HCT116 (cell line): ENCODE measurements at regions not wholly inside any gene's neighbourhood (a gene's known extent, or its start where the extent isn't known, plus 50 kb on each side); places are given as distances from the start of the nearest gene placed in this dataset.

Source experiments
- ATAC-seq: fragments of 200-7000 bp; cut with Tn5 transposase; 2 replicates; pipeline ENCODE4 v1.9.1; 2020; ENCODE audit warnings: mild to moderate bottlenecking, moderate library complexity
- BruUV-seq: library from RNA; stranded (reverse); fragments of 400-500 nt; replicated peaks from 2 replicates; lab custom pipeline; 2021; lab: Mats Ljungman, UMichigan
- CTCF ChIA-PET: fragments of 300-600 bp; sonication (Branson Sonifier 250); formaldehyde crosslinking; loops from one replicate; lab custom pipeline; 2021; ENCODE audit warnings: antibody characterized with exemption; lab: Charles Lee
- POLR2A ChIA-PET: fragments of 300-600, 350-600 bp; sonication (Branson Sonifier 250); formaldehyde crosslinking; loops from one replicate; lab custom pipeline; 2021; ENCODE audit warnings: antibody characterized with exemption; lab: Charles Lee
- RAD21 ChIA-PET, 2 experiments: fragments of 300-600 bp; sonication (Branson Sonifier 250); formaldehyde crosslinking; loops; one replicate each; lab custom pipeline; 2023; ENCODE audit warnings: low total read pairs in 2 of 2; ENCODE audit not compliant: uncharacterized antibody in 2 of 2, unreplicated experiment in 2 of 2, low non-redundant PET in 1 of 2; lab: Charles Lee
- DNase-seq: peaks from one replicate; pipeline ENCODE4 v3.0.0-alpha.2; 2010; ENCODE audit warnings: low read depth, low spot score
- H2AFZ ChIP-seq: fragments of 200-600 bp; shearing (Covaris generic), sonication (generic); 2 replicates; pipeline ENCODE4 v1.6.1; 2017; ENCODE audit warnings: low read depth, mixed run types, mixed read lengths, antibody characterized with exemption, low read length; ENCODE audit not compliant: poor library complexity, severe bottlenecking
- H3K27ac ChIP-seq: 2 replicates; pipeline ENCODE4 v1.5.1; 2012; ENCODE audit warnings: low read depth, low read length
- H3K27me3 ChIP-seq: fragments of 200-600 bp; sonication (generic); 2 replicates; pipeline ENCODE4 v1.6.1; 2016; ENCODE audit warnings: mixed run types, low read length, mixed read lengths; ENCODE audit not compliant: insufficient read depth
- H3K36me3 ChIP-seq, 2 experiments: fragments of 200-500 bp in 1 of 2; fragments of 200-600 bp in 1 of 2; sonication (Bioruptor generic) in 1 of 2; sonication (generic) in 1 of 2; 2 replicates each; pipeline versions ENCODE4 v1.5.1 to v1.6.1; 2014 to 2016; ENCODE audit warnings: low read length in 2 of 2, inconsistent platforms in 1 of 2, mixed read lengths in 1 of 2, mixed run types in 1 of 2; ENCODE audit not compliant: insufficient read depth in 2 of 2, control insufficient read depth in 1 of 2
- H3K4me1 ChIP-seq, 2 experiments: fragments of 200-600 bp in 1 of 2; sonication (generic) in 1 of 2; 2 replicates each; pipeline versions ENCODE4 v1.5.1 to v1.6.1; 2012 to 2017; ENCODE audit warnings: low read length in 2 of 2, inconsistent platforms in 1 of 2, mild to moderate bottlenecking in 1 of 2, mixed read lengths in 1 of 2, mixed run types in 1 of 2, moderate library complexity in 1 of 2; ENCODE audit not compliant: insufficient read depth in 2 of 2, control insufficient read depth in 1 of 2
- H3K4me2 ChIP-seq: fragments of 200-600 bp; sonication (generic); 2 replicates; pipeline ENCODE4 v1.6.1; 2017; ENCODE audit warnings: mixed run types, low read length, mixed read lengths
- H3K4me3 ChIP-seq, 2 experiments: fragments of 200-600 bp in 1 of 2; sonication (generic) in 1 of 2; replicated peaks in 1 of 2; 2 replicates each; pipeline ENCODE4 v1.5.1; 2011 to 2016; ENCODE audit warnings: low read length in 2 of 2, control low read depth in 1 of 2, low read depth in 1 of 2, mild to moderate bottlenecking in 1 of 2, mixed read lengths in 1 of 2, mixed run types in 1 of 2
- H3K79me2 ChIP-seq: fragments of 200-600 bp; sonication (generic); 2 replicates; pipeline ENCODE4 v1.6.1; 2017; ENCODE audit warnings: mild to moderate bottlenecking, mixed run types, low read length, moderate library complexity, mixed read lengths; ENCODE audit not compliant: insufficient read depth
- H3K9ac ChIP-seq: fragments of 200-600 bp; sonication (generic); 2 replicates; pipeline ENCODE4 v1.6.1; 2016; ENCODE audit warnings: low read length, mixed read lengths
- H3K9me2 ChIP-seq: fragments of 200-600 bp; sonication (generic), shearing (Covaris generic); 2 replicates; pipeline ENCODE4 v1.6.1; 2017; ENCODE audit warnings: mixed run types, mild to moderate bottlenecking, moderate library complexity; ENCODE audit not compliant: insufficient read depth
- H3K9me3 ChIP-seq, 2 experiments: fragments of 200-500 bp in 1 of 2; fragments of 200-600 bp in 1 of 2; sonication (Bioruptor generic) in 1 of 2; sonication (generic) in 1 of 2; 2 replicates each; pipeline ENCODE4 v1.6.1; 2014 to 2017; ENCODE audit warnings: low read length in 2 of 2, mixed read lengths in 2 of 2, inconsistent platforms in 1 of 2, low read depth in 1 of 2, mild to moderate bottlenecking in 1 of 2, mixed run types in 1 of 2, moderate library complexity in 1 of 2; ENCODE audit not compliant: control insufficient read depth in 1 of 2, insufficient read depth in 1 of 2
- H4K20me1 ChIP-seq: fragments of 200-600 bp; sonication (generic), shearing (Covaris generic); 2 replicates; pipeline ENCODE4 v1.6.1; 2017; ENCODE audit warnings: mixed run types, mild to moderate bottlenecking, moderate library complexity; ENCODE audit not compliant: insufficient read depth
- CBX3 ChIP-seq: IDR thresholded peaks from 2 replicates; pipeline ENCODE4 v1.6.1; 2012; ENCODE audit warnings: low read depth
- FOSL1 ChIP-seq: IDR thresholded peaks from 2 replicates; pipeline ENCODE4 v1.6.1; 2012; ENCODE audit warnings: low read depth
- JUND ChIP-seq: IDR thresholded peaks from 2 replicates; pipeline ENCODE4 v1.6.1; 2012
- POLR2AphosphoS5 ChIP-seq: IDR thresholded peaks from 2 replicates; pipeline ENCODE4 v1.6.1; 2011; ENCODE audit warnings: mild to moderate bottlenecking, low read depth, low read length, moderate library complexity
- SP1 ChIP-seq: IDR thresholded peaks from 2 replicates; pipeline ENCODE4 v1.6.1; 2012; ENCODE audit warnings: low read depth
- TCF7L2 ChIP-seq: IDR thresholded peaks from 2 replicates; pipeline ENCODE4 v1.7.0; 2011; ENCODE audit warnings: borderline replicate concordance, inconsistent platforms; ENCODE audit not compliant: insufficient read depth, insufficient read length; ENCODE audit errors: extremely low read depth
- ZFX ChIP-seq: fragments of 450-650 bp; IDR thresholded peaks from 2 replicates; pipeline ENCODE4 v1.6.1; 2017
- ZNF274 ChIP-seq: fragments of 200-500 bp; sonication (Bioruptor generic); IDR thresholded peaks from 2 replicates; pipeline ENCODE4 v1.6.1; 2014; ENCODE audit warnings: mild to moderate bottlenecking, low read depth, low read length, inconsistent platforms
- intact Hi-C: fragments of 100-400 bp; cut with micrococcal nuclease; formaldehyde crosslinking; loops from 2 replicates; pipeline ENCODE4 v1.10.0; 2022
- TF ChIP-seq, protein P1 (sequence below): IDR thresholded peaks from 2 replicates; pipeline ENCODE4 v1.6.1; 2012
- TF ChIP-seq, protein P2 (sequence below): IDR thresholded peaks from 2 replicates; pipeline ENCODE4 v1.6.1; 2012; ENCODE audit warnings: low read depth
- TF ChIP-seq, protein P3 (sequence below), 3 experiments: fragments of 200-600 bp in 1 of 3; sonication (generic) in 1 of 3; IDR thresholded peaks in 2 of 3; conservative IDR thresholded peaks in 1 of 3; 2 replicates each; pipeline ENCODE4 v1.5.1; 2012 to 2017; ENCODE audit warnings: low read depth in 2 of 3, low read length in 2 of 3, antibody characterized with exemption in 1 of 3, borderline replicate concordance in 1 of 3, control low read depth in 1 of 3, mild to moderate bottlenecking in 1 of 3, mixed read lengths in 1 of 3, mixed run types in 1 of 3, moderate library complexity in 1 of 3; ENCODE audit not compliant: insufficient read depth in 1 of 3

DNA sequence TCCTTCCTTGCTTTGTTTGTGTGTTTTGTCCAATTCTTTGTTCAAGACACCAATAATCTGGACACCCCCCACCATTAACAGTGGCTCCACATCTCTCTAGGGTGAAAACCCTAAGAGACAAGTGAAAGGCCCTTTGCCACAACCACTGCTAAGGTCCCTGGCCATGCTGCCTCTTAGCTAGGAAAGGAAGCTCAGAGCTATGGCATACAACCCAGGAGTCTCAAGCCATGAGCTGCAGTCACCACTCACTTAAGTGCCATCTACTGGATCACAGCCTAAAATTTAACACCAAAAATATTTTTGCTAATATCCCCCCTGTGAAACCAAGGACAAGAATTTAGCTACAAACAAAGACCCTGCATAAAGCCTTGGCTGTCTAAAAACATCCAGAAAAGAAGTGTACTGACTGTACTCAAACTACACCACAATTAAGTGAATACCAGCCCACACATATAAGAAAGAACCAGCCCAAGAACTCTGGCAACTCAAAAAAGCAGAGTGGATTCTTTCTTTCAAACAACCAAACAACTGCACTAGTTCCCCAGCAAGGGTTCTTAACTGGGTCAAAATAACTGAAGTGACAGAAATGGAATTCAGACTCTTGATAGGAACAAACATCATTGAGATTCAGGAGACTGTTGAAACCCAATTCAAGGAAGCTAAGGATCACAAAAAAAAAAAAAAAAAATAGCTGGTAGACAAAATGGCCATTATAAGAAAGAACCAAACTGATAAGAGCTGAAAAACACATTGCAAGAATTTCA lies 130.1 kb upstream of the GALNT5 start:
- no peaks in the 10 kb centered on the region for H3K27me3 ChIP-seq
- DNase-seq = no peak
- intact Hi-C loops = no loop called here
- no TSS peak for BruUV-seq
- H3K9me2 ChIP-seq = no peaks in the 10 kb centered on the region; the same call in 1 of the 2 replicates
- ATAC-seq = no peak
- ChIA-PET RAD21 (no interaction called here), CTCF (no interaction called here), POLR2A (no interaction called here)
- H3K9me3 ChIP-seq = no peaks in the 10 kb centered on the region
- no peaks in the 10 kb centered on the region for H3K79me2 ChIP-seq
- H4K20me1 ChIP-seq = no peaks in the 10 kb centered on the region
- H3K27ac ChIP-seq = no peak overlapping the region
- TF ChIP-seq, protein P1, sequence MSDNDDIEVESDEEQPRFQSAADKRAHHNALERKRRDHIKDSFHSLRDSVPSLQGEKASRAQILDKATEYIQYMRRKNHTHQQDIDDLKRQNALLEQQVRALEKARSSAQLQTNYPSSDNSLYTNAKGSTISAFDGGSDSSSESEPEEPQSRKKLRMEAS = no peak
- TF ChIP-seq, protein P2, sequence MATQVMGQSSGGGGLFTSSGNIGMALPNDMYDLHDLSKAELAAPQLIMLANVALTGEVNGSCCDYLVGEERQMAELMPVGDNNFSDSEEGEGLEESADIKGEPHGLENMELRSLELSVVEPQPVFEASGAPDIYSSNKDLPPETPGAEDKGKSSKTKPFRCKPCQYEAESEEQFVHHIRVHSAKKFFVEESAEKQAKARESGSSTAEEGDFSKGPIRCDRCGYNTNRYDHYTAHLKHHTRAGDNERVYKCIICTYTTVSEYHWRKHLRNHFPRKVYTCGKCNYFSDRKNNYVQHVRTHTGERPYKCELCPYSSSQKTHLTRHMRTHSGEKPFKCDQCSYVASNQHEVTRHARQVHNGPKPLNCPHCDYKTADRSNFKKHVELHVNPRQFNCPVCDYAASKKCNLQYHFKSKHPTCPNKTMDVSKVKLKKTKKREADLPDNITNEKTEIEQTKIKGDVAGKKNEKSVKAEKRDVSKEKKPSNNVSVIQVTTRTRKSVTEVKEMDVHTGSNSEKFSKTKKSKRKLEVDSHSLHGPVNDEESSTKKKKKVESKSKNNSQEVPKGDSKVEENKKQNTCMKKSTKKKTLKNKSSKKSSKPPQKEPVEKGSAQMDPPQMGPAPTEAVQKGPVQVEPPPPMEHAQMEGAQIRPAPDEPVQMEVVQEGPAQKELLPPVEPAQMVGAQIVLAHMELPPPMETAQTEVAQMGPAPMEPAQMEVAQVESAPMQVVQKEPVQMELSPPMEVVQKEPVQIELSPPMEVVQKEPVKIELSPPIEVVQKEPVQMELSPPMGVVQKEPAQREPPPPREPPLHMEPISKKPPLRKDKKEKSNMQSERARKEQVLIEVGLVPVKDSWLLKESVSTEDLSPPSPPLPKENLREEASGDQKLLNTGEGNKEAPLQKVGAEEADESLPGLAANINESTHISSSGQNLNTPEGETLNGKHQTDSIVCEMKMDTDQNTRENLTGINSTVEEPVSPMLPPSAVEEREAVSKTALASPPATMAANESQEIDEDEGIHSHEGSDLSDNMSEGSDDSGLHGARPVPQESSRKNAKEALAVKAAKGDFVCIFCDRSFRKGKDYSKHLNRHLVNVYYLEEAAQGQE = no peak
- TF ChIP-seq FOSL1 (no peak), ZFX (no peak), SP1 (no peak), ZNF274 (no peak), JUND (no peak), CBX3 (no peak), POLR2AphosphoS5 (no peak), TCF7L2 (no peak)
- TF ChIP-seq, protein P3, sequence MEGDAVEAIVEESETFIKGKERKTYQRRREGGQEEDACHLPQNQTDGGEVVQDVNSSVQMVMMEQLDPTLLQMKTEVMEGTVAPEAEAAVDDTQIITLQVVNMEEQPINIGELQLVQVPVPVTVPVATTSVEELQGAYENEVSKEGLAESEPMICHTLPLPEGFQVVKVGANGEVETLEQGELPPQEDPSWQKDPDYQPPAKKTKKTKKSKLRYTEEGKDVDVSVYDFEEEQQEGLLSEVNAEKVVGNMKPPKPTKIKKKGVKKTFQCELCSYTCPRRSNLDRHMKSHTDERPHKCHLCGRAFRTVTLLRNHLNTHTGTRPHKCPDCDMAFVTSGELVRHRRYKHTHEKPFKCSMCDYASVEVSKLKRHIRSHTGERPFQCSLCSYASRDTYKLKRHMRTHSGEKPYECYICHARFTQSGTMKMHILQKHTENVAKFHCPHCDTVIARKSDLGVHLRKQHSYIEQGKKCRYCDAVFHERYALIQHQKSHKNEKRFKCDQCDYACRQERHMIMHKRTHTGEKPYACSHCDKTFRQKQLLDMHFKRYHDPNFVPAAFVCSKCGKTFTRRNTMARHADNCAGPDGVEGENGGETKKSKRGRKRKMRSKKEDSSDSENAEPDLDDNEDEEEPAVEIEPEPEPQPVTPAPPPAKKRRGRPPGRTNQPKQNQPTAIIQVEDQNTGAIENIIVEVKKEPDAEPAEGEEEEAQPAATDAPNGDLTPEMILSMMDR (IDR thresholded peaks at IDR 0.05 in 2 of 3, conservative IDR thresholded peaks at IDR 0.05 in 1 of 3; ENCODE audit: borderline replicate concordance in 1 of 3, insufficient read depth in 1 of 3, low read depth in 2 of 3, low read length in 2 of 3) = no peak
- no peak overlapping the region for H3K4me3 ChIP-seq
- no peaks in the 10 kb centered on the region for H3K36me3 ChIP-seq
- H3K4me2 ChIP-seq = no peak overlapping the region
- no peaks in the 10 kb centered on the region for H3K4me1 ChIP-seq
- H2AFZ ChIP-seq = no peak overlapping the region
- no peak overlapping the region for H3K9ac ChIP-seq
